GM03348 (cell line): ENCODE measurements at regions not wholly inside any gene's neighbourhood (a gene's known extent, or its start where the extent isn't known, plus 50 kb on each side); places are given as distances from the start of the nearest gene placed in this dataset.
A peak's percentile ranks its signal among the peaks of the same experiment; 100 is the strongest.
"Not testable (repeated sequence)": the region's sequence is repeated elsewhere in the genome, so short reads cannot be mapped to it uniquely, and the experiment has no call there.

Experiments
- DNase-seq: peaks from one replicate; pipeline ENCODE4 v3.0.0; 2012; ENCODE audit warnings: low spot score

DNA sequence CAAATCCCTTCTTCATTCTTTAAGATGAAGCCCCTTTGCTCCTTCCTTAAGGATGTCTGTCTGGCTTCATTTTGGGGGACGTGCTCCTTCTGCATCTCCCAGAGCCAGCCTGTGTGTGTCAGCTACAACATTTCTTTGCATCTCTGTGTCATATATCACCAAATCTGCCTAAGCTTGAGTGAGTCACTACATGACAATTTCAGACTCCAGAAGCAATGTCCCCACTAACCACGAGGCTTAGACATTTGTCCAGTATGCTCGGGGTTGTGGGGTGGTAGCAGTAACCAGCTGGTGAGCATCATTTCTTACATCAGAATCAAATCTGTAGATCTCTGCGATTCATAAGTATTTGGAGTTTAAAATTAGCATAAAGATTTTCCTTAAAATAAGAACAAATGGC lies 54.1 kb upstream of the USP14 start:
- not testable (repeated sequence) for DNase-seq

DNA sequence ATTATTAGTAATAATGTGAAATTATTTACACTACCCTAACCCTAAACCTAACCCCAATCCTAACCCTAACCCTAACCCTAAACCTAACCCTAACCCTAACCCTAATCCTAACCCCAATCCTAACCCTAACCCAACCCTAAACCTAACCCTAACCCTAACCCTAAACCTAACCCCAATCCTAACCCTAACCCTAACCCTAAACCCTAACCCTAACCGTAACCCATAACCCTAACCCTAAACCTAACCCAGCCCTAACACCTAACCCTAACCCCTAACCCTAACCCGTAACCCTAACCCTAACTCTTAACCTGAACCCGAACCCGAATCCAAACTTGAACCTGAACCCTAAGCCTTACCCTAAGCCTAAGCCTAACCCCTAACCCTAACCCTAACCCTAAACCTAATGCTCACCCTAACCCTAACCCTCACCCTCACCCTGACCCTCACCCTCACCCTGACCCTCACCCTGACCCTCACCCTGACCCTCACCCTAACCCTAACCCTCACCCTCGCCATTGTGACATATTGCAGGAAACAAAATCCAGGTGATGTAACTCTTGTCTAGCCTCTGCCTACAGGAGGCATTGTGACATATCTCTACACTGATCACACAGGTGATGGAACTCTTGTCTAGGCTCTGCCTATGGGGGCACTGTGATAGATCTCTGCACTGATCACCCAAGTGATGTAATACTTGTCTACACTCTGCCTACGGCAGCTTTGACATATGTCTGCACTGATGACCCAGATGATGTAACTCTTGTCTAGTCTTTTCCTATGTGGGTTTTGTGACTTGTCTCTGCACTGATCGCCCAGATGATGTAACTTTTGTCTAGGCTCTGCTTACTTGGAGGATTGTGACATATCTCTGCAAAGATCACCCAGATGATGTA lies 53.0 kb upstream of the USP14 start:
- DNase-seq = peak; percentile 0

DNA sequence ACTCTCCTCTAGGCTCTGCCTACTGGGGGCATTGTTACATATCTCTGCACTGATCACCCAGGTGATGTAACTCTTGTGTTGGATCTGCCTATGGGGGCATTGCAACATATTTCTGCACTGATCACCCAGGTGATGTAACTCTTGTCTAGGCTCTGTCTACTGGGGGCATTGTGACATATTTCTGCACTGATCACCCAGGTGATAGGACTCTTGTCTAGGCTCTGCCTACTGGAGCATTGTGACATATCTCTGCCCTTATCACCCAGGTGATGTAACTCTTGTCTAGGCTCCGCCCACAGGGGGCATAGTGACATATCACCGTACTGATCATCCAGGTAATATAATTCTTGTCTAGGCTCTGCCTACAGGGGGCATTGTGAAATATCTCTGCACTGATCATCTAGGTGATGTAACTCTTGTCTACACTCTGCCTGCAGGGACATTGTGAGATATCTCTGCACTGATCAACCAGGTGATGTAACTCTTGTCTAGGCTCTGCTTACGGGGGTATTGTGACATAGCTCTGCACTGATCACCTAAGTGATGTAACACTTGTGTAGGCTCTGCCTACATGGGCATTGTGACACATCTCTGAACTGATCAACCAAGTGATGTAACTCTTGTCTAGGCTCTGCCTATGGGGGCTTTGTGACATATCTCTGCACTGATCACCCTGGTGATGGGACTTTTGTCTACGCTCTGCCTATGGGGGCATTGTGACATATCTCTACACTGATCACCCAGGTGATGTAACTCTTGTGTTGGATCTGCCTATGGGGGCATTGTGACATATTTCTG lies 52.1 kb upstream of the USP14 start:
- DNase-seq = not testable (repeated sequence)

DNA sequence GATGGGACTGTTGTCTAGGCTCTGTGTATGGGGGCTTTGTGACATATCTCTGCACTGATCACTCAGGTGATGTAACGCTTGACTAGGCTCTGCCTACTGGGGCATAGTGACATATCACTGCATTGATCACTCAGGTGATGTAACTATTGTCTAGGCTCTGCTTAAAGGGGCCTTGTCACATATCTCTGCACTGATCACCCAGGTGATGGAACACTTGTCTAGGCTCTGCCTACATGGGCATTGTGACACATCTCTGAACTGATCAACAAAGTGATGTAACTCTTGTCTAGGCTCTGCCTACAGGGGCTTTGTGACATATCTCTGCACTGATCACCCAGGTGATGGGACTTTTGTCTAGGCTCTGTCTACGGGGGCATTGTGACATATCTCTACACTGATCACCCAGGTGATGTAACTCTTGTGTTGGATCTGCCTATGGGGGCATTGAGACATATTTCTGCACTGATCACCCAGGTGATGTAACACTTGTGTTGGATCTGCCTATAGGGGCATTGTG lies 51.4 kb upstream of the USP14 start:
- not testable (repeated sequence) for DNase-seq

DNA sequence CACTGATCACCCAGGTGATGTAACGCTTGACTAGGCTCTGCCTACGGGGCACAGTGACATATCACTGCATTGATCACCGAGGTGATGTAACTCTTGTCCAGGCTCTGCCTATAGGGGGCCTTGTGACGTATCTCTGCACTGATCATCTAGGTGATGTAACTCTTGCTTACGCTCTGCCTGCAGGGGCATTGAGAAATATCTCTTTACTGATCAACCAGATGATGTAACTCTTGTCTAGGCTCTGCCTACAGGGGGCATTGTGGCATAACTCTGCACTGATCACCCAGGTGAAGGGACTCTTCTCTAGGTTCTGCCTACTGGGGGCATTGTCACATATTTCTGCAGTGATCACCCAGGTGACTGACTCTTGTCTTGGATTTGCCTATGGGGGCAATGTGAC lies 50.9 kb upstream of the USP14 start:
- not testable (repeated sequence) for DNase-seq

DNA sequence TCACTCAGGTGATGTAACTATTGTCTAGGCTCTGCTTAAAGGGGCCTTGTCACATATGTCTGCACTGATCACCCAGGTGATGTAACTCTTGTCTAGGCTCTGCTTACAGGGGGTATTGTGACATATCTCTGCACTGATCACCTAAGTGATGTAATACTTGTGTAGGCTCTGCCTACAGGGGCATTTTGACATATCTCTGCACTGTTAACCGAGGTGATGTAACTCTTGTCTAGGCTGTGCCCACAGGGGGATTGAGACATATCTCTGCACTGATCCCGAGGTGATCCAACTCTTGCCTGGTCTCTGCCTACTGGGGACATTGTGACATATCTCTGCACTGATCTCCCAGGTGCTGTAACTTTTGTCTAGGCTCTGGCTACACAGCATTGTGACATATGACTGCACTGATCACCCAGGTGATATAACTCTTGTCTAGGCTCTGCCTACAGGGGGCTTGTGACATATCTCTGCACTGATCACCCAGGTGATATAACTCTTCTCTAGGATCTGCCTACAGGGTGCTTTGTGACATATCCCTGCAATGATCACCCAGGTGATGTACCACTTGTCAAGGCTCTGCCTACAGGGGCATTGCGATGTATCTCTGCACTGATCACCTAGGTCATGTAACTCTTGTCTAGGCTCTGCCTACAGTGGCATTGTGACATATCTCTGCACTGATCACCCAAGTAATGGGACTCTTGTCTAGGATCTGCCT lies 50.3 kb upstream of the USP14 start:
- DNase-seq = not testable (repeated sequence)
